ENCODE measurements at regions not wholly inside any gene's neighbourhood (a gene's known extent, or its start where the extent isn't known, plus 50 kb on each side); places are given as distances from the start of the nearest gene placed in this dataset.
"Not testable (repeated sequence)": the region's sequence is repeated elsewhere in the genome, so short reads cannot be mapped to it uniquely, and the experiment has no call there.

DNA sequence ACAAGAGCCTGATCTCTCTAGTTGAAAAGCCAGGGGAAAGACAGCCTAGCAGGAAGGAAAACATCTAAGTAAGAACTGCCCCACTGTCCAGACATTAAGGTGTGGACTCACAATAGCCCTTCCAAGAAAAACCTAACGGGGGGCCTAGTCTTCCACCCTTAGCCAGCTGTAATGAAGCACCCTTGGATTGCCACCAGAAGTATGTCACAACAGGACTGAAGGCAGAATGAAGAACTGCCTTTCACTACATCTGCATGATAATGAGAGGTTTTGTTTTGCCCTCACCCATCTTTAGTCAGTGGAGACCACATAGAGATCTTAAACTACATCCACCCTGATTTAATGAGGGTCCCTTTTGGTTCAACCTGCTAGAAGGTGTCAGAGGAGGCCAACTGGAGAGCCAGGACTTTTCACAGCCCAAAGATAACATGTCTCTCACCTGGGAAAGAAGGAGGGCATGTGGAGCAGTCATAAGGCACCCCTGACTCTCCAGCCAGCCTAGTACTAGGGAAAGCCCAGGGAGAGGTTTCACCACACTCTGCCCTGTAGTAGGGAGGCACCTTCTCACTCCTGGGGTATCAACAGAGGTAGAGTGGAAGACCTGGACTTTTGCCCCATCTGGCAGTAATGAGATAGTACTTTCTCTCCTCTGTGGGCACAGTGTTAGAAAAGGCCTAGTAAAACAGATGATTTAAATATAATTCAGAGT, 1017.4 kb upstream of the MANEA start:
- no peak for DNase-seq (ENCODE audit: low read depth in 4 of 4, low spot score in 3 of 4)

DNA sequence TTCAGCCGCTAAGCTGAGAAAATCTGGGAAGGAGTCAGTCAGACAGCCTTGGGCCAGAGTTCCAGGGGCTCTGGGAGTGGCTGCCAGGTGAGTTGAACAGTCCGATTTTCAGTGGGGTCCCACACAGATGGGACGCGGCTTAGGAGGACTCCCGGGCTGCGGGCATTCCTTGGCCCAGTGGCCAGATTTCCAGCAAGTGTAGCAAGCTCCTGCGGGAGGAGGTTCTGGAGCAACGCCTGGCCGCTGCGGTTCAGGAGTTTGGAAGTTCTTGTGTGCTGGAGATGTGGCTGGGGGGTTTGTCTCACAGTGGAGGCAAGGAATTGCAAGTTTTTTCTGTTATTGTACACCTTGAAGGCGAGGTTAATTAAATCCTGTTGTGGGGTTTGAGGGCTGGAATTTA, 1020.1 kb upstream of the MANEA start:
- DNase-seq (ENCODE audit: low read depth in 4 of 4, low spot score in 3 of 4): not testable (repeated sequence)

DNA sequence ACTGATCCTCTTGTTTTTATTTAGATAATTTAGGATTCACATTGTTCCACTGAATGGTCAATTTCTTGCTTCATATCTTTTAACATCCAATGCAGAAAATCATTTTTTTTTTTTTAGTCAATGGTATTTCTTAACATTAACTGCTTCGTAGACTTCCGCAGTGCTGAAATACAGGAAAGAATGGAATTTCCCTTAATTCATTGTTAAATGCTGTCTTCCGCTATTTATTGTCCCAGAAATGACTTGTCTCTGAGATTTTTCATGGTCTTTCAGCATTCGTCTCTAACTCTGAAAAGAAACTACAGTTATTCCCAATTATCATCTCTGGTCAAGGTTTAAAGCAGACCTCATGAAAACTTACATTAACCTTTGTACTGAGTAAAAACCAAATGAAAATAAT, 1029.1 kb upstream of the MANEA start:
- no peak for DNase-seq (ENCODE audit: low read depth in 4 of 4, low spot score in 3 of 4)

DNA sequence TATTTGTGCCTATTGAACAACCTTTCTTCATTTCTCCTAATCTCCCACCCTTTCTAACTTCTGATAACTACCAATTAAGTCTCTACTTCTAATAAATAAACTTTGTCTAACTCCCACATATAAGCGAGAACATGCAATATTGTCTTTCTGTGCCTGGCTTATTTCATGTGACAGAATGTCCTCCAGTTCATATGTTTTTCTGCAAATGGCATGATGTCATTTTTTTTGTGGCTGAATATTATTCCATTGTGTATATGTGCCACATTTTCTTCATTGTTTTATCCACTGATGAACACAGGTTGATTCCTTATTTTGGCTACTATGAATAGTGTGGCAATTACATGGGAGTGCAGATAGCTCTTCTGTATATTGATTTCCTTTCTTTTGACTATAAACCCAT, 1041.5 kb upstream of the MANEA start:
- no peak for DNase-seq (ENCODE audit: low read depth in 4 of 4, low spot score in 3 of 4)

DNA sequence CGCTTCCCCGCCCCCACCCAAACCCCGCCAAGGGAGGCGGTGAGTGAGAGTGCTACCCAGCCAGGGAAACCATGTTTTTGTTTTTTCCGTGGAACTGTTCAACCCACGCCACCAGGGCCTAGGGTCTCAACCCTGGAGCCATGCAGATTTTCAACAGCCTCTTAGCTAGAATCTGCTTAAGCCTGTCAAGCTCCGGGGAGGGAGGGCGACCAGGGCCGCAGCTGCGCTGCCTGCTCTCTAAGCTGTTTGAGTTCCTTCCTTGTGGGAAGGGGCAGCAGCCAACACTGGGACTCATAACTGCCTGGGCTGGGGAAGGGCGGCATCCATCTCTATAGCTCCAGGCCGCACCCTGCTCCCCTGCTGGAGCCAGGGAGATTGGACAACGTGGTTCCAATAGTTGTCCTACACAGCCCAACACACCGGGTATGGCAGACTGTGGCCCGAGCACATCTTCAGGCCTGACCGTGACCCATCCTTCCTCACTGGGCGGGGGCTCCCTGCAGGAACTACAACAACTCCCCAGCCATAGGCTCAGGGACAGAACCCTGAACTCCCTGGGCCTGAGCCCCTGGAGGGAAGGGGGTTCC, 1065.7 kb upstream of the MANEA start:
- DNase-seq (ENCODE audit: low read depth in 4 of 4, low spot score in 3 of 4): no peak

DNA sequence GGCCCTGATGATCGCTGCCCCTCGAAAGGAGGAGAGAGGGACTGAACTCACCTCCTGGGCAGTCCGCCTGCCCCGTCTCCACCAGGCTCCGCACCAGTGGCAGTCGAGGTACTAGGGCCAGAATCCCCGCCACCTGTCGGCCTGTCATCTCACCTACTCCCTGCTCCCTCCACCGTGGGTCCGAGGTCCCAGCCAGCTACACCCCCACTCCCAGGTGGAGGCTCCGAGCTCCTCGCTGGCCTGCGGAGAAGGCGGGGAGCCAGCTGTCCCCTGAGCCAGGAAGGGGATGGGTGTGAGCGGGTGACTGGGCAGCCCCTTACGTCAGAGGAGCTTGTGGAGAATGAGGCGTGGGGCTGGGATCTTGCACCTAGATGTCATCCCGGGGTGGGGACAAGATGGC, 1066.5 kb upstream of the MANEA start:
- no peak for DNase-seq (ENCODE audit: low read depth in 4 of 4, low spot score in 3 of 4)

DNA sequence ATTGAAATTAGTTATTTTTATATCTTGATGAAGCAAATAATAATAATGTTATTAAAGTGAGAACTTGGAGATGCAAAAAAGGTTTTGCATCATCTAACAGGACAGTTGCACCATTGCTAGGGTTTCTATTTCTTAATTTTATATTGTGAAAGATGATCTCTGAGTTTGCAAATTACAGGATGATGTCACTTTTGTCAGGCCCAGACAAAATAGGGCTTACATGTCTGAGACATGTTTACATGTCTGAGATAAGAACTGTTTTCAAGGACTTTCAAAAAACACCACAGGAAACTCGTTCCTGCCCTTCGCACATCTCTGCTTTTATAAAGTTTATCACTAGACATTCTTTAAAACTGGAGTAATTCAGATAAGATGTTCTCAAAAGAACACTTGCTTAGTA, 1075.8 kb upstream of the MANEA start:
- DNase-seq (ENCODE audit: low read depth in 4 of 4, low spot score in 3 of 4): no peak

DNA sequence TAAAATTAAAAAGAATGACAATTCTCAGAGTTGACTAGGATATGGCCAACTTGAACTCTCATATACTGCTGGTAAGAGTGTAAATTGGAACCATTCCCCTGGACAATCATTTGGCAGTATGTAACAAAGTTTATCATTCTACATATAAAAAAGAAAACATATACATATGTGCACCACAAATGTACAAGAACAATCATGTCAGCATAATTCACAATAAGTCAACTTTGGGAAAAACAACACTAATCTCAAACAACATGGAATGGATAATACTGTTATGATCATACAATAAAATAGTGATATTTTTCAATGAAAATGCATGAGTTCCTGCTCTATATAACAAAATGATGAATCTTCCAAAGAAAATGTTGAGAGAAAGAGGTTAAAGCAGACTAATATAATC, 1078.7 kb upstream of the EPHA7 start:
- DNase-seq (ENCODE audit: low read depth in 4 of 4, low spot score in 3 of 4): no peak

DNA sequence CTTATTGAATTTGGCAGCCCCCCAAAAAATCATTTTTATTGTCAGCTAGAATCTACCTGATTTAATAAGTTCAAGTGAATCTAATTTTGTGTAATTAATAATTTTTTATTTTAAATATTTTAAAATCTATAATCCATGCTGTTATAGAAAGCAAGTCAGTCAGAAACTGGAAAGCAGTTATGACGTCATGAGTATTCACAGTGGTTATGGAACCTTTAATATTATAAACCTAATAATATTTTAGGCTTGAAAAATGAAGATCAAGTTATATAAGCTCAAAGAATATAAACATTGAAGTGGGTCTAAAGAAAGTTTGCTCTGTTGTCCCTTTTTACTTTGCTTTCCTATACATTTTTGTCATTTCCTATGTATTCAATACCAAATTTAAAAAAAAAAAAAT, 1075.1 kb upstream of the EPHA7 start:
- no peak for DNase-seq (ENCODE audit: low read depth in 4 of 4, low spot score in 3 of 4)

DNA sequence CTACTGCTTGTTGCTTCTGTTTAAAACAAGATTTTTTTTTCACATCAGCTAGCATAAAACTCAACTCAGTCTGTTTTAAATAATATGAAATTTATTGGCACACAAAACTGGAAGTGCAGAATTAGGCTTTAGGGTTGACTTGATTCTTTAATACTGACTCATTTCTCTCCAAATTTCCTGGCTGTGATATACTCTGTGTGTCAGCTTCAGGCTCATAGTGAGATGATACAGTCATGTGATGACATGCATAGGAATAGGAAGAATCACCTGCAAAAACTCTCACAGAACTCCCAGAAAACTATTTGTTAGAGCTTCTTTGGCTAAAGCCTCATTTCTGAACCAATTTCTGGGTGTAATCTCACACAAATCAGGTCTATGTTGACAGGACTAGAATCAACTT, 1068.0 kb upstream of the EPHA7 start:
- no peak for DNase-seq (ENCODE audit: low read depth in 4 of 4, low spot score in 3 of 4)

DNA sequence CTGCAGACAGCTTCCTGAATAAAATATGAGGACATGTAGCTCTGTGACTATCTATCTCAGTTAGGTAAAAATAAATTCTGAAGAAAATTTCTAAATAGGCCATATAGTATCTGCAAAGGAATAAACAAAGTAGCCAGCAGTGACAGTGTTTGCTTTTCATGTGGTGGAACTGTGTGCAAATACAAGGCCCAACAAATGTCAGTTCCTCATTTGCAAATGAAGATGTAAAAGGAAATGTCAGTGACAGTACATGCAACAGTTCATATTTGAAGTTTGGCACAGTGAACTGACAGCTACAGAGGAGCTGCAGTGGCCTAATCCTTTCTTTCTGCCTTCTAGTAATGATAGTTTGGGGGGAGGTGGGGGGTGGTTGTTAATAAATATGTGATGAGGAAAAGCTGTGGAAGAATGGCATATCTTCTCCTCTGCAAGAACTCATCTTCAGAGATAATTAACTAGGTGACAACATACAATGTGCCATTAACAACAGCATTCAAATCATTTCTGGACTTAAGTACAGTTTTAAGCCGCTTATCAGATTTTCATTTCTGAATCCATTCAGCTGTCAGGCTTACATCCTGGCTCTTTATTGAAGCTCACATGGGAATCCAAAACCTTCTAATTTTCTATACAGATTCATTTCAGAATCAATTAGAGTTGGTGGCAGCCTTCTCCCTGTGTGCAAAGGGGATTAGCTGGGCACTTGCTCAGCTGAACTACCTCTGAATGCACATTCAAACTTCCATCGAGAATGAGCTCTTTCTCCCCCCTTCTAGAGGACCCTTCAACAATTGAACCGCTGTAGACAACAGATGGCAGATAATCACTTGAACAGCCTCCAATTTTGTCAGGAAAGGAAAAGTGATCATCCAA, 1059.0 kb upstream of the EPHA7 start:
- DNase-seq (ENCODE audit: low read depth in 4 of 4, low spot score in 3 of 4): no peak

DNA sequence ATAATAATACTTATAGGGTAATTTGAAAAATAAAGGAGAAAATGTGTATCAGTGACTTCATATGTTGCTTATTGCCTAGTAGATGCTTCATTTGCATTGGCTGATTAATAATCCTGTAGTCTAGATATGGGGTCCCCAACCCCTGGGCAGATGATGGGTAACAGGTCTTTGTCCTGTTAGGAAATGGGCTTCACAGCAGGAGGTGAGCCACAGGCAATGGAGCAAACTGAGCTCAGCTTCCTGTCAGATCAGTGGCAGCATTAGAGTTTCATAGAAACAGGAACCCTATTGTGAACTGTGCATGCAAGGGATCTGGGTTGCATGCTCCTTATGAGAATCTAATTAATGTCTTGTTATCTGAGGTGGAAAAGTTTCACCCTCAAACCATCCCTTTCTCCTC, 1049.5 kb upstream of the EPHA7 start:
- no peak for DNase-seq (ENCODE audit: low read depth in 4 of 4, low spot score in 3 of 4)

DNA sequence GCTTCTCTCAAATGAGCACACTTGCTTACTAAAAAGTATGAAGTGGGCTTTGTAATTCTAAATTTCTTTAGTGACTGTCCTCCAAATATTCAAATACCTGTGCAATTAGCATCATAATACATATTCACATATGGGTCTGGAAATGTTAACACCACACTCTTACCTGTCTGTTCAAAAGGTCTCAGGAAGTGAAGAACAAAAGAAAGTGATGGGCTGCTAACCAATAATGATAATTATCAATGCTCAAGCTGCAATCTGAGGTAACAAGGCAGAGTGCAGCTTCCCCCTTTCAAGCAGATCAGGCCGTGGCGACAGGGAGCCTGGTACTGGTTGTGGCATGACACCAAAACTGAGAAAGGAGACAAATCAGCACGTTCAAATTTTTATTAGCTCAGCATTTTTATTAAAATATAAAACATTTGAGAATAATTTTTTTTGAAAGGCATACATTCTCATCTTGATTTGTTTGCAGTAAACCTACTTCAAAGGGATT, 1044.7 kb upstream of the EPHA7 start:
- DNase-seq (ENCODE audit: low read depth in 4 of 4, low spot score in 3 of 4): no peak

DNA sequence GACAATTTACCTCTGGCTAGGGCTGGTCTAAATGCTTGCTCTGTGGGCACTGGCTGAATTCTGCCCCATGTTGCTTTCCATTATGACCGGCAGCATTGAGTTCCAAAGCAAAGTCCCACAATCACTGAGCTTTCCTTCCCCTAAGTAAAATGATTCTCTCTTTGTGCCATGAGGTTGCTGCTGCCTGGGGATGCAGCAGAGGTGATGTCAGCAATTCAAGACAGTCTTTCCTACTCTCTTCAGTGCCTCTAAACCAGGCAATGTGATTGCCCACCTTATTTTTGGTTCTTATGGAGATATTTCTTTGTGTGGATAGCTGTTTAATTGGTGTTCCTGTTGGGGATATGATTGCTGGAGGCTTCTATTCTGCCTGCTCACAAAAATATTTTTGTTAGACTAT, 1043.9 kb upstream of the EPHA7 start:
- no peak for DNase-seq (ENCODE audit: low read depth in 4 of 4, low spot score in 3 of 4)

DNA sequence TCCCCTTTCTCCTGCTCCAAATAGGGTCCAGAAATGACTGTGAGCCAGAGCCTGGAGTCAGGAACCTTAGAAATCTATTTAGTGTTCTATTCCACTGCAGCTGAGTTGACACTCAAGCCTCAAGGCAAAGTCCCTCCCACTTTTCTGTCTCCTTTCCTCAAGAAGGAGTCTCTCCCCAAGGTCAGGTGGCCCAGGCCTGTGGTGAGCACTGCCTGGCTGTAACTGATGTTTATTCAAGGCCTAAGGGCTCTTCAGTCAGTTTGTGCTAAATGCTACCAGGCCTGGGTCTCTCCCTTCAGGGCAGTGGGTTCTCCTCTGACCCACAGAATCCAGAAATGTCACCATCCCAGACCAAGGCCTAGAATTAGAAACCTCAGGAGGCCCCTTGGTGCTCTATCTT, 1042.9 kb upstream of the EPHA7 start:
- DNase-seq (ENCODE audit: low read depth in 4 of 4, low spot score in 3 of 4): no peak

DNA sequence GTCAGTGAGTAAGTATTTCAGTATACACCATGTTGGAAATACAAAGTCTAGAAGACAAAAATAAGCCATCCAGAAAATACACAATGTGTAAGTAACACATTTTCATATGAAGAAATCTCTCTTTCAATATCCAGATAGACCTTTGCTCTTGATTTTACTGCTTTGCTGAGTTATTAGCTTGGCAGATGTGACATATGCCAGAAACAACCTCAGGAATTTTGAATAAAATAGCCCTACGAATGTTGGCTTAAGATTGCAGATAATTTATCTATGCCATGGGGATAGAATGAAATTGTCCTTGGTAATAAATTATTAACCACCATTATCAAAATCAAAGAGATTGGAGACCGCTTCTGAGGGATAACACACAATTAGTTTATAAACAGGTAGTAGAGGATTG, 1036.9 kb upstream of the EPHA7 start:
- no peak for DNase-seq (ENCODE audit: low read depth in 4 of 4, low spot score in 3 of 4)

DNA sequence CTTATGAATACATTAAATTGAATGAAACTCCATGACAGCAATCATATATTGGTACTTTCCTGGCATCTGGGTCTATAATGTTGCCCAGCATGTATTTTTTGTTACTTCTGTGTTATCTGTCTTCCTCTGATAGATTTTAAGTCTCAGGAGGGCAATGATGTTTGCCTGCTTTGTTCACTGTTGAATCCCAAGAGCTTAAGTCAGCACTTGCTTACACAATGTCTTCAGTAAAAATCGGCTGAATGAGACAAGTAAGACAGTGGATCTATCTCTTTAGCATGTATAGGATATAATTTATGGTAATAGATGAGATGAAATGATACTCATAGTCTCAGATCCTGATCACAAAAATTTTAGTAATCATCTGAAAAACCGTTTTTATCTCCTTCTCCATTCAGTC, 1034.9 kb upstream of the EPHA7 start:
- DNase-seq (ENCODE audit: low read depth in 4 of 4, low spot score in 3 of 4): no peak

DNA sequence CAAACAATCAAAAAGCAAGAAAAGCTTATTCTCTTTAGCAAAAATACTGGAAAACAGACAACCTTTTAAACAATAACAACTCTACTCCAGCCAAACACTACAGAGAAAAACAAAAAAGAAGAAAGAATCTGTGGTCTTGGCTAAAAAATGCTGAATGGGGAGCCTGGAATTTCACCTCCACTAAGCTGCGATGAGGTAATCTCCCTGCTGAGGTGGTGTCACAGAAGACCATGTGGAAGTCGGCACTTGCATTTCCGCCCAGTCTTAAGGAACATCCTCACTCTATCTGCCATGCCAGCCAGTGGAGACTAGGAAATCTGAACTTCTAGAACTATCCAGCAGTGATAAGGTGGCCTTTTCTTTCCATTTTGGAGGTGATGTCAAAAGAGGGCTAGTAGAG, 1026.8 kb upstream of the EPHA7 start:
- DNase-seq (ENCODE audit: low read depth in 4 of 4, low spot score in 3 of 4): no peak

DNA sequence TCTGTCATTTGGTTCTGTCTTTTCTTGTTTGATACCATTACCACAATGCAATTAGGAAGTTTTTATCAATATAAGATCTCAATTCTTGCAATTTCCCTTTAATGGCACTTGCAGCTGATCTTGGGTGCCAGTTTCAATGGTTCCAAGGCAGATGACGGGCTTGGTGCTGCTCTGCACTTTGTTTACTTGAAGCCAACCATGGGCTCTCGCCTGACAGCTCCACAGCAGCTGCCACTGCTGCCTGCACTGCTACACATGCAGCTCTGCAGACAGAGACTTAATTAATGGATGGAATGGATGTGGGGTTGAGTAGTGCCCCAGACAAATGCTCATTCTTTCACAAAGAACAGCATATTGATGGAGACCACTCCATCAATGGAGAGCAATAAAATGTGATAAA, 1024.3 kb upstream of the EPHA7 start:
- no peak for DNase-seq (ENCODE audit: low read depth in 4 of 4, low spot score in 3 of 4)

DNA sequence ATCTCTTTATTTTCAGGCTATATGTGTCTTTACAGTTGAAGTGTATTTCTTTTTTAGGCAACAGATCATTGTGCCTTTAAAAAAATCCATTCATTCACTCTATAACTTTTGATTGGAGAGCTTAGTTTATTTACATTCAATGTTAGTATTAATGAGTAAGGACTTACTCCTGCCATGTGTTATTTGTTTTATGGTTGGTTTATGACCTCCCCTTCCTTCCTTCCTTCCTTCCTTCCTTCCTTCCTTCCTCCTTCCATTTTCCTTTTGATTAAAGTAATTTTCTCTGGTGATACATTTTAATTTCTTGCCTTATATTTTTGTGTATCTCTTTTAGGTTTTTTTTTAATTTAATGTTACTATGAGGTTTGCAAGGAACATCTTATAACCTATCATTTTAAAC, 1005.3 kb upstream of the EPHA7 start:
- no peak for DNase-seq (ENCODE audit: low read depth in 4 of 4, low spot score in 3 of 4)

DNA sequence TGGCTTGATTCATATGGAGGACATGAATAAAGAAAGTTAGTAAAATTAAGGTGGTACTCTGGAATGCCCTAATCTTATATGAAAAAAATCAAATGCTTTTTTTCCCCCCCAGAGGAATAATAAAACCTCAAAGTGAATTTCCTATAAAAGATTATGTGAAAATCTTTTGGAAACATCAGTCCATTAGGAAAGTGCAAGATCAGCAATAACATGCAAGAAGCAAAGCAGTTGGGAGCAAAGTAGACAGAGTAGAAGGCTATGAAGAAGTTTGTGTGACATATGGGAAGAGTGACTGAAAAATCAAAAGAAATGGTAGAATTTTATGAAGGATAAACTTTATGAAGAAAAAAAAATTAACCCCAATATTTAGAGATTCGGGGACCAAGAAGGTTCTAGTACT, 998.0 kb upstream of the EPHA7 start:
- no peak for DNase-seq (ENCODE audit: low read depth in 4 of 4, low spot score in 3 of 4)

DNA sequence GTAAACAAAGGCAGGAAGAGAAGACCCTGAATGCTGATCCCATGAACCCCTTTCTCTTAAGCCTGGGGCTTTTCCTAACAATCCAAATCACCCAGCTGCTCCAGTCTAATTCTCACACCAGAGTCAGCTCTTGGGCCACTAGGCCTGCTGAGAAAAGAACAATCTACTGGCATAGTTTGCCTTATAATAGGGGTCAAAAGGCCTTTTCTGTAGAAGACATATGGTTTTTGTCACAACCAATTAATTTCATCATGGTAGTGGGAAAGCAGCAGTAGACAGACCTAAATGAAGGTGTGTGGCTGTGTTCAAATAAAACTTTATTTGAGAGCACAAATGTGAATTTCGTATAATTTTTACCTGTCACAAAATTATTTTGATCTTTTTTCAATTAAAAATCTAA, 994.7 kb upstream of the EPHA7 start:
- no peak for DNase-seq (ENCODE audit: low read depth in 4 of 4, low spot score in 3 of 4)

All from left renal pelvis (tissue), 4 donors.